ENCODE measurements at regions not wholly inside any gene's neighbourhood (a gene's known extent, or its start where the extent isn't known, plus 50 kb on each side); places are given as distances from the start of the nearest gene placed in this dataset.

- DNase-seq (ENCODE audit: insufficient read length, low spot score) (no peak), FAIRE-seq (no peak)
- no peak for TF ChIP-seq POLR2A (IDR thresholded peaks at IDR 0.05; ENCODE audit: low read depth, low read length)
Measured at GRCh38 chr2:14220101-14220500, 412.4 kb upstream of the LRATD1 start.

GRCh38 chr2:14221466-14221865, 411.1 kb upstream of the LRATD1 start:
- TF ChIP-seq POLR2A (IDR thresholded peaks at IDR 0.05; ENCODE audit: low read depth, low read length) = no peak
- FAIRE-seq (no peak), DNase-seq (ENCODE audit: insufficient read length, low spot score) (no peak)

- no peak for TF ChIP-seq POLR2A (IDR thresholded peaks at IDR 0.05; ENCODE audit: low read depth, low read length)
- DNase-seq (ENCODE audit: insufficient read length, low spot score) (no peak), FAIRE-seq (no peak)
Measured at GRCh38 chr2:14223576-14223975, 408.9 kb upstream of the LRATD1 start.

GRCh38 chr2:14231391-14231898, 401.1 kb upstream of the LRATD1 start:
- FAIRE-seq (no peak), DNase-seq (ENCODE audit: insufficient read length, low spot score) (no peak)
- TF ChIP-seq POLR2A (IDR thresholded peaks at IDR 0.05; ENCODE audit: low read depth, low read length) = no peak

GRCh38 chr2:14232217-14232616, 400.3 kb upstream of the LRATD1 start:
- FAIRE-seq = no peak
- TF ChIP-seq POLR2A (IDR thresholded peaks at IDR 0.05; ENCODE audit: low read depth, low read length) = no peak

GRCh38 chr2:14234911-14235310, 397.6 kb upstream of the LRATD1 start:
- DNase-seq (ENCODE audit: insufficient read length, low spot score) (no peak), FAIRE-seq (no peak)
- no peak for TF ChIP-seq POLR2A (IDR thresholded peaks at IDR 0.05; ENCODE audit: low read depth, low read length)

More at GRCh38 chr2:14232217-14232616, 400.3 kb upstream of the LRATD1 start:
- DNase-seq (ENCODE audit: insufficient read length, low spot score) = no peak

- DNase-seq (ENCODE audit: insufficient read length, low spot score) = no peak
- no peak for FAIRE-seq
Measured at GRCh38 chr2:14235667-14236066, 396.9 kb upstream of the LRATD1 start.

GRCh38 chr2:14237902-14238301, 394.6 kb upstream of the LRATD1 start:
- TF ChIP-seq POLR2A (IDR thresholded peaks at IDR 0.05; ENCODE audit: low read depth, low read length) = no peak
- DNase-seq (ENCODE audit: insufficient read length, low spot score) (no peak), FAIRE-seq (no peak)

More at GRCh38 chr2:14235667-14236066, 396.9 kb upstream of the LRATD1 start:
- no peak for TF ChIP-seq POLR2A (IDR thresholded peaks at IDR 0.05; ENCODE audit: low read depth, low read length)

- no peak for FAIRE-seq
- DNase-seq (ENCODE audit: insufficient read length, low spot score) = no peak
- TF ChIP-seq POLR2A (IDR thresholded peaks at IDR 0.05; ENCODE audit: low read depth, low read length) = no peak
Measured at GRCh38 chr2:14239605-14240004, 392.9 kb upstream of the LRATD1 start.

- DNase-seq (ENCODE audit: insufficient read length, low spot score) (no peak), FAIRE-seq (no peak)
- TF ChIP-seq POLR2A (IDR thresholded peaks at IDR 0.05; ENCODE audit: low read depth, low read length) = no peak
Measured at GRCh38 chr2:14240868-14241267, 391.6 kb upstream of the LRATD1 start.

- DNase-seq (ENCODE audit: insufficient read length, low spot score) = no peak
- no peak for FAIRE-seq
- TF ChIP-seq POLR2A (IDR thresholded peaks at IDR 0.05; ENCODE audit: low read depth, low read length) = no peak
Measured at GRCh38 chr2:14245901-14246300, 386.6 kb upstream of the LRATD1 start.

GRCh38 chr2:14255135-14255820, 377.2 kb upstream of the LRATD1 start:
- FAIRE-seq (no peak), DNase-seq (ENCODE audit: insufficient read length, low spot score) (peak; percentile 26)
- peak; percentile 35; the same call in 1 of the 2 replicates for TF ChIP-seq POLR2A (IDR thresholded peaks at IDR 0.05; ENCODE audit: low read depth, low read length)

- FAIRE-seq = no peak
- no peak for TF ChIP-seq POLR2A (IDR thresholded peaks at IDR 0.05; ENCODE audit: low read depth, low read length)
- DNase-seq (ENCODE audit: insufficient read length, low spot score) = no peak
Measured at GRCh38 chr2:14256890-14257289, 375.6 kb upstream of the LRATD1 start.

GRCh38 chr2:14257801-14258507, 374.6 kb upstream of the LRATD1 start:
- no peak for TF ChIP-seq POLR2A (IDR thresholded peaks at IDR 0.05; ENCODE audit: low read depth, low read length)
- FAIRE-seq (no peak), DNase-seq (ENCODE audit: insufficient read length, low spot score) (no peak)

- FAIRE-seq (no peak), DNase-seq (ENCODE audit: insufficient read length, low spot score) (no peak)
- no peak for TF ChIP-seq POLR2A (IDR thresholded peaks at IDR 0.05; ENCODE audit: low read depth, low read length)
Measured at GRCh38 chr2:14261771-14262170, 370.7 kb upstream of the LRATD1 start.
